ENCODE measurements at regions not wholly inside any gene's neighbourhood (a gene's known extent, or its start where the extent isn't known, plus 50 kb on each side); places are given as distances from the start of the nearest gene placed in this dataset.

- H3K4me3 ChIP-seq (ENCODE audit: low read depth, low read length): no peak overlapping the region
- no peak overlapping the region for H3K27ac ChIP-seq
- peaks cover 48% of the 10 kb centered on the region for H3K27me3 ChIP-seq (ENCODE audit: insufficient read depth, low read depth, severe bottlenecking)
- no peaks in the 10 kb centered on the region for H3K36me3 ChIP-seq
- DNase-seq: no peak
- H3K9me3 ChIP-seq (ENCODE audit: severe bottlenecking): no peaks in the 10 kb centered on the region
- TF ChIP-seq CTCF (IDR thresholded peaks at IDR 0.05; ENCODE audit: low read depth, low read length): no peak
Measured at GRCh38 chr20:61030130-61030529, 221.9 kb upstream of the CDH4 start.

- Histone ChIP-seq H3K4me3 (ENCODE audit: low read depth, low read length) (no peak overlapping the region), H3K27me3 (ENCODE audit: insufficient read depth, low read depth, severe bottlenecking) (peaks cover 43% of the 10 kb centered on the region), H3K9me3 (ENCODE audit: severe bottlenecking) (no peaks in the 10 kb centered on the region), H3K36me3 (no peaks in the 10 kb centered on the region), H3K27ac (no peak overlapping the region)
- no peak for TF ChIP-seq CTCF (IDR thresholded peaks at IDR 0.05; ENCODE audit: low read depth, low read length)
- DNase-seq: no peak
Measured at GRCh38 chr20:61031101-61031830, 220.8 kb upstream of the CDH4 start.

GRCh38 chr20:61037498-61037897 lies 214.6 kb upstream of the CDH4 start:
- H3K4me3 ChIP-seq (ENCODE audit: low read depth, low read length): no peak overlapping the region
- no peak for TF ChIP-seq CTCF (IDR thresholded peaks at IDR 0.05; ENCODE audit: low read depth, low read length)
- no peak for DNase-seq
- no peaks in the 10 kb centered on the region for H3K9me3 ChIP-seq (ENCODE audit: severe bottlenecking)
- H3K27me3 ChIP-seq (ENCODE audit: insufficient read depth, low read depth, severe bottlenecking): peaks cover 60% of the 10 kb centered on the region
- H3K27ac ChIP-seq: no peak overlapping the region
- H3K36me3 ChIP-seq: no peaks in the 10 kb centered on the region

GRCh38 chr20:61041481-61041880 lies 210.6 kb upstream of the CDH4 start:
- Histone ChIP-seq H3K4me3 (ENCODE audit: low read depth, low read length) (no peak overlapping the region), H3K36me3 (no peaks in the 10 kb centered on the region), H3K27me3 (ENCODE audit: insufficient read depth, low read depth, severe bottlenecking) (peaks cover 50% of the 10 kb centered on the region), H3K9me3 (ENCODE audit: severe bottlenecking) (no peaks in the 10 kb centered on the region), H3K27ac (no peak overlapping the region)
- TF ChIP-seq CTCF (IDR thresholded peaks at IDR 0.05; ENCODE audit: low read depth, low read length): no peak
- DNase-seq: no peak

- peaks cover 46% of the 10 kb centered on the region for H3K27me3 ChIP-seq (ENCODE audit: insufficient read depth, low read depth, severe bottlenecking)
- TF ChIP-seq CTCF (IDR thresholded peaks at IDR 0.05; ENCODE audit: low read depth, low read length): no peak
- H3K27ac ChIP-seq: no peak overlapping the region
Measured at GRCh38 chr20:61042506-61043385, 209.3 kb upstream of the CDH4 start.

More at GRCh38 chr20:61042506-61043385, 209.3 kb upstream of the CDH4 start:
- no peak overlapping the region for H3K4me3 ChIP-seq (ENCODE audit: low read depth, low read length)
- H3K9me3 ChIP-seq (ENCODE audit: severe bottlenecking): no peaks in the 10 kb centered on the region
- no peaks in the 10 kb centered on the region for H3K36me3 ChIP-seq
- DNase-seq: no peak

Data from WERI-Rb-1 (cell line).